Thoracic aorta (tissue), 2 donors: ENCODE measurements at regions not wholly inside any gene's neighbourhood (a gene's known extent, or its start where the extent isn't known, plus 50 kb on each side); places are given as distances from the start of the nearest gene placed in this dataset.

Experiments used
- ATAC-seq: fragments of 150-250 bp; one replicate; pipeline ENCODE4 v1.8.0; 2017; ENCODE audit warnings: low read depth; ENCODE audit not compliant: insufficient number of reproducible peaks, low FRiP score
- DNase-seq: peaks from one replicate; pipeline ENCODE4 v3.0.0-alpha.2; 2020; ENCODE audit warnings: low spot score
- H3K27ac ChIP-seq, 2 donors: fragments of 200-600 bp; sonication (generic); 1 replicate in 1 of 2; 2 replicates in 1 of 2; pipeline ENCODE4 v1.5.1; 2016; ENCODE audit warnings: mild to moderate bottlenecking in 2 of 2, moderate library complexity in 2 of 2
- H3K27me3 ChIP-seq: fragments of 200-600 bp; sonication (generic); replicated peaks from 2 replicates; pipeline ENCODE4 v1.6.0; 2016; ENCODE audit warnings: mild to moderate bottlenecking; ENCODE audit not compliant: insufficient read depth
- H3K36me3 ChIP-seq: fragments of 200-600 bp; sonication (generic); one replicate; pipeline ENCODE4 v1.5.1; 2016
- H3K4me1 ChIP-seq, 2 donors: fragments of 200-600 bp; sonication (generic); 1 replicate in 1 of 2; 2 replicates in 1 of 2; pipeline versions ENCODE4 v1.5.1 to v1.6.0; 2016; ENCODE audit warnings: low read depth in 2 of 2, mild to moderate bottlenecking in 1 of 2; ENCODE audit not compliant: control insufficient read depth in 1 of 2
- H3K4me3 ChIP-seq: fragments of 200-600 bp; sonication (generic); 2 replicates; pipeline ENCODE4 v1.5.1; 2016; ENCODE audit warnings: mild to moderate bottlenecking
- H3K9me3 ChIP-seq: fragments of 200-600 bp; sonication (generic); 2 replicates; pipeline ENCODE4 v1.5.1; 2016
- CTCF ChIP-seq: fragments of 200-600 bp; sonication (generic); IDR thresholded peaks from one replicate; pipeline ENCODE4 v1.5.1; 2019; ENCODE audit warnings: antibody characterized with exemption

GRCh38 chr6:23003671-23004467 lies 434.5 kb downstream of the HDGFL1 start:
- ATAC-seq: peak; percentile 55

GRCh38 chr6:23006656-23007055 lies 437.3 kb downstream of the HDGFL1 start:
- Histone ChIP-seq H3K4me3 (no peak overlapping the region), H3K27me3 (no peaks in the 10 kb centered on the region), H3K27ac (no peak overlapping the region), H3K4me1 (peaks cover 5 to 9% of the 10 kb centered on the region in 2 donors), H3K9me3 (no peaks in the 10 kb centered on the region), H3K36me3 (no peaks in the 10 kb centered on the region)
- TF ChIP-seq CTCF: no peak
- ATAC-seq (no peak), DNase-seq (no peak)

More at GRCh38 chr6:23003671-23004467, 434.5 kb downstream of the HDGFL1 start:
- DNase-seq: peak; percentile 9
- Histone ChIP-seq H3K4me3 (peak overlapping the region; percentile 51), H3K27ac (peak overlapping the region; percentile 17 to 41), H3K36me3 (no peaks in the 10 kb centered on the region), H3K9me3 (no peaks in the 10 kb centered on the region), H3K27me3 (no peaks in the 10 kb centered on the region), H3K4me1 (peaks cover 5 to 9% of the 10 kb centered on the region in 2 donors)
- no peak for TF ChIP-seq CTCF

- no peaks in the 10 kb centered on the region for H3K4me1 ChIP-seq
- H3K4me3 ChIP-seq: no peak overlapping the region
- H3K27me3 ChIP-seq: no peaks in the 10 kb centered on the region
- DNase-seq (no peak), ATAC-seq (no peak)
- H3K9me3 ChIP-seq: no peaks in the 10 kb centered on the region
- no peaks in the 10 kb centered on the region for H3K36me3 ChIP-seq
- TF ChIP-seq CTCF: no peak
- H3K27ac ChIP-seq: no peak overlapping the region
Measured at GRCh38 chr6:23011615-23012014, 442.2 kb downstream of the HDGFL1 start.

- ATAC-seq (no peak), DNase-seq (no peak)
- H3K36me3 ChIP-seq: no peaks in the 10 kb centered on the region
Measured at GRCh38 chr6:23013776-23014175, 444.4 kb downstream of the HDGFL1 start.

GRCh38 chr6:23016696-23017095 lies 447.3 kb downstream of the HDGFL1 start:
- no peak for DNase-seq
- Histone ChIP-seq H3K9me3 (no peaks in the 10 kb centered on the region), H3K4me1 (peaks cover 0 to 11% of the 10 kb centered on the region in 2 donors), H3K4me3 (no peak overlapping the region), H3K27ac (no peak overlapping the region), H3K36me3 (no peaks in the 10 kb centered on the region), H3K27me3 (no peaks in the 10 kb centered on the region)
- no peak for ATAC-seq
- TF ChIP-seq CTCF: no peak

More at GRCh38 chr6:23013776-23014175, 444.4 kb downstream of the HDGFL1 start:
- Histone ChIP-seq H3K4me3 (no peak overlapping the region), H3K27ac (no peak overlapping the region), H3K4me1 (peaks cover 0 to 11% of the 10 kb centered on the region in 2 donors), H3K9me3 (no peaks in the 10 kb centered on the region), H3K27me3 (no peaks in the 10 kb centered on the region)
- no peak for TF ChIP-seq CTCF
